ENCODE measurements at regions not wholly inside any gene's neighbourhood (a gene's known extent, or its start where the extent isn't known, plus 50 kb on each side); places are given as distances from the start of the nearest gene placed in this dataset.

GRCh38 chr4:59086410-59086809 lies 1976.2 kb upstream of the IGFBP7 start:
- Histone ChIP-seq H3K36me3 (ENCODE audit: control insufficient read depth, insufficient read depth, low read length) (no peaks in the 10 kb centered on the region), H3K4me1 (ENCODE audit: control insufficient read depth, low read depth, low read length) (no peaks in the 10 kb centered on the region), H3K56ac (ENCODE audit: low read length) (no peak overlapping the region), H3K23ac (ENCODE audit: low read length) (no peak overlapping the region), H2AK5ac (ENCODE audit: low read length) (no peak overlapping the region), H2BK120ac (ENCODE audit: low read depth, low read length) (no peak overlapping the region), H4K8ac (ENCODE audit: low read depth, low read length) (no peak overlapping the region), H3K9ac (ENCODE audit: low read length) (no peak overlapping the region), H3K4me3 (ENCODE audit: low read length) (no peak overlapping the region), H3K18ac (ENCODE audit: low read length) (no peak overlapping the region), H3K79me2 (ENCODE audit: control insufficient read depth, insufficient read depth, low read length) (no peaks in the 10 kb centered on the region), H3K79me1 (ENCODE audit: low read length) (no peaks in the 10 kb centered on the region), H3K4ac (ENCODE audit: low read depth, low read length) (no peak overlapping the region), H3K27me3 (ENCODE audit: insufficient read depth, low read length, poor library complexity) (no peaks in the 10 kb centered on the region), H4K5ac (ENCODE audit: low read length) (no peak overlapping the region), H3K4me2 (ENCODE audit: low read length) (no peak overlapping the region), H2BK15ac (replicated peaks; ENCODE audit: low read depth) (no peak overlapping the region), H2BK5ac (ENCODE audit: low read length) (no peak overlapping the region), H3K27ac (ENCODE audit: low read depth, low read length) (no peak overlapping the region)
- no CpG with 5 or more reads among the region's 3 CpGs for WGBS (ENCODE audit: extremely low coverage, insufficient coverage, low lambda C conversion rate)
- no peak for DNase-seq

- Histone ChIP-seq H3K4me1 (ENCODE audit: control insufficient read depth, low read depth, low read length) (no peaks in the 10 kb centered on the region), H2BK5ac (ENCODE audit: low read length) (no peak overlapping the region), H3K79me1 (ENCODE audit: low read length) (no peaks in the 10 kb centered on the region), H3K4ac (ENCODE audit: low read depth, low read length) (no peak overlapping the region), H3K27me3 (ENCODE audit: insufficient read depth, low read length, poor library complexity) (no peaks in the 10 kb centered on the region), H4K8ac (ENCODE audit: low read depth, low read length) (no peak overlapping the region), H2BK120ac (ENCODE audit: low read depth, low read length) (peak overlapping the region; percentile 19), H3K23ac (ENCODE audit: low read length) (no peak overlapping the region), H2BK15ac (replicated peaks; ENCODE audit: low read depth) (no peak overlapping the region), H2AK5ac (ENCODE audit: low read length) (no peak overlapping the region), H4K5ac (ENCODE audit: low read length) (no peak overlapping the region), H3K4me3 (ENCODE audit: low read length) (no peak overlapping the region), H3K27ac (ENCODE audit: low read depth, low read length) (no peak overlapping the region), H3K36me3 (ENCODE audit: control insufficient read depth, insufficient read depth, low read length) (no peaks in the 10 kb centered on the region), H3K4me2 (ENCODE audit: low read length) (no peak overlapping the region), H3K18ac (ENCODE audit: low read length) (peak overlapping the region; percentile 6), H3K56ac (ENCODE audit: low read length) (peak overlapping the region; percentile 57), H3K9ac (ENCODE audit: low read length) (no peak overlapping the region), H3K79me2 (ENCODE audit: control insufficient read depth, insufficient read depth, low read length) (no peaks in the 10 kb centered on the region)
- DNase-seq: peak; percentile 45
- 100% methylated on average over 1 of the region's 12 CpGs for WGBS (ENCODE audit: extremely low coverage, insufficient coverage, low lambda C conversion rate)
These were observed 1981.3 kb upstream of the IGFBP7 start for GRCh38 chr4:59091146-59092142.

DNA sequence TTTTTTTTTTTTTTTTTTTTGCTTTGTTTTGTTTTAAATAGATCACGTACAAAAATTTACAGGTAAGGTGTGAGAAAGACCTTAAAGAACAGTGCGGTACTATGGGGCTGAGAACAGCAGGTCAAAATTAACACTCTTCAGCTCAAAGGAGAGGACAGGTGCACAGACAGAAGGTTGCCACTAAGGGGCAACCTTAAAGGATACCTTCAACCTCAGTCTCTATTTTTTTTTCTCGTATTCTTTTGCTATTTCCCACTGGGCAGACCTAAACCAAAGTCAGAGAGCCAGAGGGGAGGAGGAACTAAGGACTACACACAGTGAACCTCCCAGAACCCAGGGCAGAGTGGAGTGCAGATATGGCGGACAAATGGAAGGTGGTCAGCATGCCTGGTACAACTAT lies 1984.3 kb upstream of the IGFBP7 start:
- Histone ChIP-seq H2BK15ac (replicated peaks; ENCODE audit: low read depth) (no peak overlapping the region), H3K4me2 (ENCODE audit: low read length) (no peak overlapping the region)
- DNase-seq: peak; percentile 60

GRCh38 chr4:59102311-59102710 lies 1992.1 kb upstream of the IGFBP7 start:
- Histone ChIP-seq H2AK5ac (ENCODE audit: low read length) (no peak overlapping the region), H3K27me3 (ENCODE audit: insufficient read depth, low read length, poor library complexity) (no peaks in the 10 kb centered on the region), H2BK5ac (ENCODE audit: low read length) (no peak overlapping the region), H4K8ac (ENCODE audit: low read depth, low read length) (no peak overlapping the region), H3K4ac (ENCODE audit: low read depth, low read length) (no peak overlapping the region), H3K79me1 (ENCODE audit: low read length) (no peaks in the 10 kb centered on the region), H2BK120ac (ENCODE audit: low read depth, low read length) (no peak overlapping the region), H3K27ac (ENCODE audit: low read depth, low read length) (no peak overlapping the region), H3K4me1 (ENCODE audit: control insufficient read depth, low read depth, low read length) (no peaks in the 10 kb centered on the region), H3K23ac (ENCODE audit: low read length) (no peak overlapping the region), H2BK15ac (replicated peaks; ENCODE audit: low read depth) (no peak overlapping the region), H3K56ac (ENCODE audit: low read length) (no peak overlapping the region), H3K18ac (ENCODE audit: low read length) (no peak overlapping the region), H3K4me2 (ENCODE audit: low read length) (no peak overlapping the region), H3K36me3 (ENCODE audit: control insufficient read depth, insufficient read depth, low read length) (no peaks in the 10 kb centered on the region), H3K4me3 (ENCODE audit: low read length) (no peak overlapping the region), H3K9ac (ENCODE audit: low read length) (no peak overlapping the region), H4K5ac (ENCODE audit: low read length) (no peak overlapping the region), H3K79me2 (ENCODE audit: control insufficient read depth, insufficient read depth, low read length) (no peaks in the 10 kb centered on the region)
- WGBS (ENCODE audit: extremely low coverage, insufficient coverage, low lambda C conversion rate): no CpG with 5 or more reads among the region's 2 CpGs
- no peak for DNase-seq

More for the DNA sequence above, 1984.3 kb upstream of the IGFBP7 start:
- Histone ChIP-seq H2AK5ac (ENCODE audit: low read length) (no peak overlapping the region), H3K36me3 (ENCODE audit: control insufficient read depth, insufficient read depth, low read length) (no peaks in the 10 kb centered on the region), H3K4me3 (ENCODE audit: low read length) (no peak overlapping the region), H2BK120ac (ENCODE audit: low read depth, low read length) (no peak overlapping the region), H4K8ac (ENCODE audit: low read depth, low read length) (no peak overlapping the region), H3K4me1 (ENCODE audit: control insufficient read depth, low read depth, low read length) (no peaks in the 10 kb centered on the region), H3K23ac (ENCODE audit: low read length) (no peak overlapping the region), H4K5ac (ENCODE audit: low read length) (no peak overlapping the region), H3K27ac (ENCODE audit: low read depth, low read length) (no peak overlapping the region), H3K4ac (ENCODE audit: low read depth, low read length) (no peak overlapping the region), H3K27me3 (ENCODE audit: insufficient read depth, low read length, poor library complexity) (no peaks in the 10 kb centered on the region), H3K79me2 (ENCODE audit: control insufficient read depth, insufficient read depth, low read length) (no peaks in the 10 kb centered on the region), H3K9ac (ENCODE audit: low read length) (no peak overlapping the region), H2BK5ac (ENCODE audit: low read length) (no peak overlapping the region), H3K56ac (ENCODE audit: low read length) (no peak overlapping the region), H3K18ac (ENCODE audit: low read length) (no peak overlapping the region), H3K79me1 (ENCODE audit: low read length) (no peaks in the 10 kb centered on the region)
- no CpG with 5 or more reads among the region's 4 CpGs for WGBS (ENCODE audit: extremely low coverage, insufficient coverage, low lambda C conversion rate)

DNA sequence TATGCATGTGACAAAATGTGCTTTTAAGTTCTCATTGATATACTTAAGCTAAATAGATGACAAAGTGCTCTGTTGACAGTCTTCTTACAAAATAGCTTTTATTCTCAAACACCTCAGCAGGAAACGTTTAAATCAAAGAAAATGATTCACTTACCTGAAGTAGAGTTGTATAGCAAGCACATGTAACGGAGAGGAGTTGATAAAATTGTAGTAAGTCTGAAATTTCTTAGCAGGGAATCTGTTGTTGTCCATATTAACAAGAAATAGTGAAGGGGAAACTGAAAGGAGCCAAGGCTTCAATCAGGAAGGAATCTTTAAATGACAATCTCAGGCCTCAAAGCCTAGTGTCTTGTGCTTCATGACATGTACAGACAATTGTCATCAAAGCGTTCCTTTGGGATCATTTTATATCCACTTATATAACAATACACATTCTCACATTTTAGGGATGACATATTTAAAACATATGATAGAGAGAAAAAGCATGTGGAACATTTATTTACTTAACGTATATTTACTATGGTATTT lies 2010.2 kb upstream of the IGFBP7 start:
- no CpG with 5 or more reads among the region's 4 CpGs for WGBS (ENCODE audit: extremely low coverage, insufficient coverage, low lambda C conversion rate)
- H4K8ac ChIP-seq (ENCODE audit: low read depth, low read length): no peak overlapping the region
- no peak overlapping the region for H3K27ac ChIP-seq (ENCODE audit: low read depth, low read length)

More for the DNA sequence above, 2010.2 kb upstream of the IGFBP7 start:
- H3K18ac ChIP-seq (ENCODE audit: low read length): no peak overlapping the region
- no peaks in the 10 kb centered on the region for H3K79me2 ChIP-seq (ENCODE audit: control insufficient read depth, insufficient read depth, low read length)
- H2BK120ac ChIP-seq (ENCODE audit: low read depth, low read length): no peak overlapping the region
- no peak overlapping the region for H3K4me3 ChIP-seq (ENCODE audit: low read length)
- no peak overlapping the region for H3K4me2 ChIP-seq (ENCODE audit: low read length)
- H2AK5ac ChIP-seq (ENCODE audit: low read length): no peak overlapping the region
- no peak overlapping the region for H3K4ac ChIP-seq (ENCODE audit: low read depth, low read length)
- H3K36me3 ChIP-seq (ENCODE audit: control insufficient read depth, insufficient read depth, low read length): no peaks in the 10 kb centered on the region
- H3K4me1 ChIP-seq (ENCODE audit: control insufficient read depth, low read depth, low read length): no peaks in the 10 kb centered on the region
- DNase-seq: no peak
- H2BK5ac ChIP-seq (ENCODE audit: low read length): no peak overlapping the region
- no peaks in the 10 kb centered on the region for H3K27me3 ChIP-seq (ENCODE audit: insufficient read depth, low read length, poor library complexity)
- H3K23ac ChIP-seq (ENCODE audit: low read length): no peak overlapping the region
- H3K79me1 ChIP-seq (ENCODE audit: low read length): no peaks in the 10 kb centered on the region
- no peak overlapping the region for H3K56ac ChIP-seq (ENCODE audit: low read length)
- H3K9ac ChIP-seq (ENCODE audit: low read length): no peak overlapping the region
- no peak overlapping the region for H2BK15ac ChIP-seq (replicated peaks; ENCODE audit: low read depth)
- H4K5ac ChIP-seq (ENCODE audit: low read length): no peak overlapping the region

Data from mesendoderm (in vitro differentiated cells).